ENCODE measurements at regions not wholly inside any gene's neighbourhood (a gene's known extent, or its start where the extent isn't known, plus 50 kb on each side); places are given as distances from the start of the nearest gene placed in this dataset.
A peak's percentile ranks its signal among the peaks of the same experiment; 100 is the strongest.

DNA sequence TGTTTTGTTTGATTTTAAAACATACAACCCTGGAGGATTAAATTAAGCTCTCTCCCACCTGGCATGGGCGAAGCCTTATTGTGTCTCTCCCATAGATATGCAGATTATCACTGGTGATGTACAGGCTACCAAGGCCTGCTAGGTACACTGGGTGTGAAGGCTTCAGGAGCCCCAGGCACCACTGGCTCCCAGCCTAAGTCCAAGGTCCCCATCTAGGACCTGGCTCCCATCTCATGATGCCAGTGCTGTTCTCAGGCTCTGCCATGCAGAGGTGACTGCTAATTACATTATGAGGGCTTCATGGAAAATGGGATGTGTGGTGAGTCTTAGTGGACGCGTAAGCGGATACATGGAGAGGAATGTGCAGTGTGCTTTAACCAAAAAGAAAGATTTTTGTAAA is 201.2 kb upstream of the KLHL29 start:
- TF ChIP-seq, protein P1, sequence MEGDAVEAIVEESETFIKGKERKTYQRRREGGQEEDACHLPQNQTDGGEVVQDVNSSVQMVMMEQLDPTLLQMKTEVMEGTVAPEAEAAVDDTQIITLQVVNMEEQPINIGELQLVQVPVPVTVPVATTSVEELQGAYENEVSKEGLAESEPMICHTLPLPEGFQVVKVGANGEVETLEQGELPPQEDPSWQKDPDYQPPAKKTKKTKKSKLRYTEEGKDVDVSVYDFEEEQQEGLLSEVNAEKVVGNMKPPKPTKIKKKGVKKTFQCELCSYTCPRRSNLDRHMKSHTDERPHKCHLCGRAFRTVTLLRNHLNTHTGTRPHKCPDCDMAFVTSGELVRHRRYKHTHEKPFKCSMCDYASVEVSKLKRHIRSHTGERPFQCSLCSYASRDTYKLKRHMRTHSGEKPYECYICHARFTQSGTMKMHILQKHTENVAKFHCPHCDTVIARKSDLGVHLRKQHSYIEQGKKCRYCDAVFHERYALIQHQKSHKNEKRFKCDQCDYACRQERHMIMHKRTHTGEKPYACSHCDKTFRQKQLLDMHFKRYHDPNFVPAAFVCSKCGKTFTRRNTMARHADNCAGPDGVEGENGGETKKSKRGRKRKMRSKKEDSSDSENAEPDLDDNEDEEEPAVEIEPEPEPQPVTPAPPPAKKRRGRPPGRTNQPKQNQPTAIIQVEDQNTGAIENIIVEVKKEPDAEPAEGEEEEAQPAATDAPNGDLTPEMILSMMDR (IDR thresholded peaks at IDR 0.05; ENCODE audit: low read depth, low read length): no peak
- Histone ChIP-seq H3K4me1 (no peaks in the 10 kb centered on the region), H3K27me3 (no peaks in the 10 kb centered on the region), H3K9me3 (no peaks in the 10 kb centered on the region), H3K4me3 (ENCODE audit: low read depth, low read length) (no peak overlapping the region), H3K36me3 (no peaks in the 10 kb centered on the region)
- DNase-seq: no peak

DNA sequence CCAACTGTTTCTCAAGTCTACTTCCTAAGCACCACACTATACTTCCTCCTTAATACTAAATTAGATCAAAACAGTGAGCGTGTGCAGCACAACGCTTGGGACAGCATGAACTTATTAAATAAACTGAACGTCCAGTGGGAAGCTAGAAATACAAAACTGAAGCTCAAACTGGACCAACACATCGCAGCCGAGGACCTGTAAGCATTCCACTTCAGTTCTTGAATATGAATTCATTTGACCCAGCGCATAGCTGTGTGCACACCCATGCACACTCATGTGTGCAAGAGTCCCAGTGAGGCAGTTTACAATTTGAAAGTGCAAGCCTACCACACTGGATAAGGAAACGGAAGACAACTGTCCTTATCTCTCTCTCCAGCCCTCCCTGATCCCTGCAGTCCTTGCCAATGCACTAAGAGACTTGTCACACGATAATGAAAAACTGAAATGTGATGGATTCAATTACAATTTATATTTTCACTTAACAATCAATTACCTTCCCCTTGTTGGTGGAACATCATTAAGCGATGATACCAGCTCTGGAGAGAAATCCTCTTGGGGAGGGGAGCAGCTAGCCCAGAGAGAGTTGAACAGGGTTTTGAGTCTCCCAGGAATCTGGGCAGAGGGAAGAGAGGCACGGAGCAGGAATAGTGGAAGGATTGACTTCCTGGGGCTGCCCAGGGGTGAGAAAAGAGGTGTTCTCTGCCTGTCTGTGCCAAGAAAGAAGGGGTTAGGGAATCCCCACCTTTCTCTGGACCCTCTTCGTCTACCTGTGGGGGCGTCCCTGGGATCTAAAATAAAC is 186.5 kb upstream of the KLHL29 start:
- TF ChIP-seq, protein P1 (IDR thresholded peaks at IDR 0.05; ENCODE audit: low read depth, low read length): no peak
- H3K4me3 ChIP-seq (ENCODE audit: low read depth, low read length): peak overlapping the region; percentile 1; the same call in 1 of the 2 replicates

DNA sequence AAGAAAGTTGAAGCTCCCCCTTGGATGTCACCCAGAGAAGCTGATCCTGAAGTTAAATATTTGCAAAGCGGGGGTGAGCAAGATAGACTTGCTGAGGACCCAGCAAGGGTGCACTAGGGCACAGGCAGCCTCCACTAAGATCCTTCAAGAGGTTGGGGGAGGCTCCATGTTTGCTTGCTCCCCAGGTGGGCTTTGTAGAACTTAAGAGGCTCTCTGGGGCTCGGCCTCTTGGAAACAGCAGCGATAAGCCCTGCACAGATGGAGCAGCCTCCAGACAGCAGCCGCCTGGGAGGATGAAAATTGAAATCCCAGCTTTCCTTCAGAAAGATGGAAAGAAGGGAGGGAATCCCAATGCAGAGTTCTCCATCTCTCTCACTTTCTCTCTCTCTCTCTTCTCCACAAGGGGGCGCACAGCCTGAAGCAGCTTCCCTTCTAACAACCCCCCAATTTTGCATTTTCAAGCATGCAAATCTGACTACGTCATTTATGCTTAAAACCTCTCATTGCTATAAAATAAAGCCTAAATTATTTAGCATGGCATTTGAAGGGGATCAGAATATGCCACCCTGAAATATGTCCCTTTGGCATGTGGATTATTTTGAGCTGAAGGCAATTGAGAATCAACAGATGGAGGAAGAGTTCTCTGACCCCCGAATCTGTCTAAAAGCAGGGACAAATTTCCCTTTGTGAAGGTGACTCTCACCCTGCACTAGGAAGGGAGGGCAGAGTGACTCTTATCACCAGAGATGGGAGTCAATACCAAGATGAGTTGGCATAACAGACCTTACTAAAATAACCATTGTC is 185.7 kb upstream of the KLHL29 start:
- Histone ChIP-seq H3K27me3 (no peaks in the 10 kb centered on the region), H3K36me3 (no peaks in the 10 kb centered on the region), H3K4me1 (peaks cover 7% of the 10 kb centered on the region), H3K9me3 (no peaks in the 10 kb centered on the region), H3K4me3 (ENCODE audit: low read depth, low read length) (no peak overlapping the region; the same call in 1 of the 2 replicates)
- TF ChIP-seq, protein P1 (IDR thresholded peaks at IDR 0.05; ENCODE audit: low read depth, low read length): peak; percentile 86
- DNase-seq: peak; percentile 42

More for the DNA sequence above, 186.5 kb upstream of the KLHL29 start:
- no peak for DNase-seq
- no peaks in the 10 kb centered on the region for H3K9me3 ChIP-seq
- H3K4me1 ChIP-seq: peaks cover 7% of the 10 kb centered on the region
- H3K27me3 ChIP-seq: no peaks in the 10 kb centered on the region
- H3K36me3 ChIP-seq: no peaks in the 10 kb centered on the region

DNA sequence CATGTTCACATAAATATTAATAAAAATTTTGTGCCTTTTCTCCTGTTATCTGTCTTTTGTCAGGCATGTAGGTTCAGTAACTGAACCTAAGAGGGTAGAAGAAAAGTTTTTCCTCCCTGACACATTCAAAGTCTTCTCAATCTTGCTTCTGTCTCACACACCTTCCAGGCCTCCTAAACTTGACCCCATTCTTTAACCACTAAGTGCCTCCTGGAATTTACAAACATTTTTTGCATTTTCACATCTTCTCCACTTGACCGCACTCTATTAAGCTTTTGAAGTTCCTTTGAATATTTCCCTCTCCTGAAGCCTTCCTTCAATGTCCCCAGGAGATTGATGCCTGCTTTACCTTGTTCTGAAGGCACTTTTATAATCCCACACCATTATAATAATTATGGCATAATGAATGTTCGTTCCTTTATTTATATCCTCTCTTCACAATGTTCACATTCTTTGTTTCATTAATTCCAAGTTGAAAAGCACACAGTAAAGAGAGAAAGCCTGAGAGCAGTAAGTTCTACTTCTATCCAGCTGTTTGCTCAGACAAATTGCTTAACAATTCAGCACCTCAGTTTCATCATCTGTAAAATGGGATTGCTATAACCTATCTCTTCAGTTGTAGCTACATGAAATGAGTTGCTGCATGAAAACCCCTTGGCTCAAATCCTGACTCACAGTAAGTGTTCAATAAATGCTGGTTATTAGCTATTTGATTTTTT is 184.8 kb upstream of the KLHL29 start:
- Histone ChIP-seq H3K4me3 (ENCODE audit: low read depth, low read length) (no peak overlapping the region), H3K4me1 (peaks cover 7% of the 10 kb centered on the region), H3K9me3 (no peaks in the 10 kb centered on the region), H3K27me3 (no peaks in the 10 kb centered on the region), H3K36me3 (no peaks in the 10 kb centered on the region)
- no peak for DNase-seq
- TF ChIP-seq, protein P1 (IDR thresholded peaks at IDR 0.05; ENCODE audit: low read depth, low read length): no peak

DNA sequence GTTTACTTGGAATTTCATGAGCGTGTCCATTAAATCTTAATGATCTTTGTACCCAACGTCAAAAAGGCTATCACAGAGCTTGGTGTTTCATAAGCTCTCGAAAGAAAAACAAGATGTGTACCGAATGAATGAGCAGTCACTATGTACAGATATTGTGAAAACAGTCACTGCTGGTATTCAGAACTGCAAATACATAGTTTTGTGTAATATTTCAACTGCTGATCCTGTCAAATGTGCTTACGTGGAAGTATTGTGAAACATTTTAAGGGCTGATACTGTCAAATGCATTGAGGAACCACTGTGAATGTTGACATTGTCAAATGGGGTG is 184.2 kb upstream of the KLHL29 start:
- TF ChIP-seq, protein P1 (IDR thresholded peaks at IDR 0.05; ENCODE audit: low read depth, low read length): no peak
- Histone ChIP-seq H3K9me3 (no peaks in the 10 kb centered on the region), H3K27me3 (no peaks in the 10 kb centered on the region), H3K4me1 (peaks cover 7% of the 10 kb centered on the region), H3K4me3 (ENCODE audit: low read depth, low read length) (no peak overlapping the region), H3K36me3 (no peaks in the 10 kb centered on the region)
- DNase-seq: no peak

Measured in BE2C (cell line).